Aorta (tissue), 5 donors: ENCODE measurements at regions not wholly inside any gene's neighbourhood (a gene's known extent, or its start where the extent isn't known, plus 50 kb on each side); places are given as distances from the start of the nearest gene placed in this dataset.
"Not testable (repeated sequence)": the region's sequence is repeated elsewhere in the genome, so short reads cannot be mapped to it uniquely, and the experiment has no call there.

Experiments
- ATAC-seq: fragments of 200-7000 bp; cut with Tn5 transposase; one replicate; pipeline ENCODE4 v1.9.1; 2022; ENCODE audit warnings: moderate library complexity; ENCODE audit not compliant: low FRiP score
- DNase-seq, 2 donors: peaks; one replicate each; pipeline ENCODE4 v3.0.0-alpha.2; 2020
- H3K27ac ChIP-seq, 2 donors: one replicate each; pipeline ENCODE4 v1.5.1; 2013; ENCODE audit warnings: low read length in 2 of 2, mild to moderate bottlenecking in 2 of 2, moderate library complexity in 2 of 2, control low read depth in 1 of 2, inconsistent platforms in 1 of 2, low read depth in 1 of 2
- H3K27me3 ChIP-seq, 2 donors: one replicate each; pipeline ENCODE4 v1.6.1; 2013; ENCODE audit warnings: control low read depth in 1 of 2, low read length in 1 of 2, mild to moderate bottlenecking in 1 of 2, moderate library complexity in 1 of 2; ENCODE audit not compliant: insufficient read depth in 2 of 2, control insufficient read depth in 1 of 2
- H3K36me3 ChIP-seq, 2 donors: one replicate each; pipeline ENCODE4 v1.6.1; 2013; ENCODE audit warnings: control low read depth in 1 of 2, low read length in 1 of 2, mild to moderate bottlenecking in 1 of 2; ENCODE audit not compliant: insufficient read depth in 2 of 2, control insufficient read depth in 1 of 2
- H3K4me1 ChIP-seq, 2 donors: one replicate each; pipeline ENCODE4 v1.6.1; 2013; ENCODE audit warnings: low read length in 2 of 2, control low read depth in 1 of 2, mild to moderate bottlenecking in 1 of 2, moderate library complexity in 1 of 2; ENCODE audit not compliant: insufficient read depth in 2 of 2, control insufficient read depth in 1 of 2
- H3K4me3 ChIP-seq, 2 donors: one replicate each; pipeline ENCODE4 v1.5.1; 2013; ENCODE audit warnings: low read length in 2 of 2, control low read depth in 1 of 2, mild to moderate bottlenecking in 1 of 2
- H3K9me3 ChIP-seq: one replicate; pipeline ENCODE4 v1.6.1; 2013; ENCODE audit warnings: mild to moderate bottlenecking, low read length; ENCODE audit not compliant: control insufficient read depth
- WGBS, 2 donors: extraction: QIAGEN DNeasy Blood & Tissue Kit; methylation state at CpG; one replicate each; pipeline ENCODE4 v1.1.7; 2013; 5-methylcytosine and 5-hydroxymethylcytosine counted together
- intact Hi-C, 2 donors: fragments of 100-400 bp; cut with DNase I; formaldehyde crosslinking; loops; one replicate each; pipeline versions ENCODE4 v1.14.2 to v1.15.0; 2022
- donor health status: healthy with polysubstance abuse.
- donor health status: Bipolar disorder and iron deficiency.
- donor health status: DM: no; HTN: no; CAD: no.
- donor health status: DM: no; HTN: no; CAD: no.
- donor health status: DM: yes; HTN: yes; CAD: no.

- Histone ChIP-seq H3K27me3 (no peaks in the 10 kb centered on the region), H3K9me3 (no peaks in the 10 kb centered on the region), H3K4me1 (no peaks in the 10 kb centered on the region), H3K27ac (no peak overlapping the region), H3K4me3 (no peak overlapping the region), H3K36me3 (no peaks in the 10 kb centered on the region)
- no peak for ATAC-seq
- no peak for DNase-seq
- intact Hi-C loops, result no loop called here
- WGBS, 2 donors, result 33 to 42% methylated on average over 2 of the region's 2 CpGs
These were observed 216.9 kb upstream of the SMLR1 start for GRCh38 chr6:130610303-130610702.

GRCh38 chr6:130611366-130611765 is 215.8 kb upstream of the SMLR1 start:
- ATAC-seq (no peak), DNase-seq (no peak)
- no peaks in the 10 kb centered on the region for H3K36me3 ChIP-seq
- intact Hi-C loops, result no loop called here
- H3K27me3 ChIP-seq, result no peaks in the 10 kb centered on the region
- no peak overlapping the region for H3K27ac ChIP-seq
- 56 to 63% methylated on average over 7 of the region's 7 CpGs for WGBS, 2 donors
- H3K4me1 ChIP-seq, result no peaks in the 10 kb centered on the region
- H3K4me3 ChIP-seq, result no peak overlapping the region
- H3K9me3 ChIP-seq, result no peaks in the 10 kb centered on the region

- WGBS, 2 donors, result 85 to 86% methylated on average over 7 of the region's 7 CpGs
- intact Hi-C loops, result no loop called here
- ATAC-seq, result no peak
These were observed 214.0 kb upstream of the SMLR1 start for GRCh38 chr6:130613176-130613575.

GRCh38 chr6:130615816-130616215 is 211.4 kb upstream of the SMLR1 start:
- ATAC-seq (no peak), DNase-seq (no peak)
- intact Hi-C loops, result no loop called here
- Histone ChIP-seq H3K36me3 (no peaks in the 10 kb centered on the region), H3K9me3 (no peaks in the 10 kb centered on the region), H3K27ac (no peak overlapping the region), H3K4me1 (no peaks in the 10 kb centered on the region), H3K4me3 (no peak overlapping the region), H3K27me3 (no peaks in the 10 kb centered on the region)
- 85 to 99% methylated on average over 1 of the region's 1 CpG for WGBS, 2 donors

More at GRCh38 chr6:130613176-130613575, 214.0 kb upstream of the SMLR1 start:
- no peaks in the 10 kb centered on the region for H3K36me3 ChIP-seq
- no peaks in the 10 kb centered on the region for H3K9me3 ChIP-seq
- no peak for DNase-seq
- H3K27me3 ChIP-seq, result no peaks in the 10 kb centered on the region
- no peak overlapping the region for H3K27ac ChIP-seq
- H3K4me1 ChIP-seq, result no peaks in the 10 kb centered on the region
- no peak overlapping the region for H3K4me3 ChIP-seq

- 64 to 72% methylated on average over 2 of the region's 2 CpGs for WGBS, 2 donors
- H3K36me3 ChIP-seq, result no peaks in the 10 kb centered on the region
- H3K4me3 ChIP-seq, result no peak overlapping the region
- H3K27ac ChIP-seq, result no peak overlapping the region
- DNase-seq (no peak), ATAC-seq (no peak)
- no peaks in the 10 kb centered on the region for H3K9me3 ChIP-seq
- no peaks in the 10 kb centered on the region for H3K27me3 ChIP-seq
- no peaks in the 10 kb centered on the region for H3K4me1 ChIP-seq
- intact Hi-C loops, result no loop called here
These were observed 209.5 kb upstream of the SMLR1 start for GRCh38 chr6:130617658-130618057.

GRCh38 chr6:130618806-130619205 is 208.4 kb upstream of the SMLR1 start:
- H3K4me3 ChIP-seq, ATAC-seq, DNase-seq, intact Hi-C loops, H3K4me1 ChIP-seq, H3K27me3 ChIP-seq, H3K9me3 ChIP-seq, H3K36me3 ChIP-seq, H3K27ac ChIP-seq: not testable (repeated sequence)
- WGBS, 2 donors, result 88 to 92% methylated on average over 5 of the region's 5 CpGs

GRCh38 chr6:130620338-130620781 is 206.8 kb upstream of the SMLR1 start:
- Histone ChIP-seq H3K4me3 (no peak overlapping the region), H3K9me3 (no peaks in the 10 kb centered on the region), H3K27me3 (no peaks in the 10 kb centered on the region), H3K27ac (no peak overlapping the region), H3K36me3 (no peaks in the 10 kb centered on the region), H3K4me1 (no peaks in the 10 kb centered on the region)
- intact Hi-C loops, result no loop called here
- ATAC-seq, result no peak
- 48 to 52% methylated on average over 2 of the region's 2 CpGs for WGBS, 2 donors
- DNase-seq, result no peak

- Histone ChIP-seq H3K27ac (no peak overlapping the region), H3K27me3 (no peaks in the 10 kb centered on the region), H3K36me3 (no peaks in the 10 kb centered on the region), H3K9me3 (no peaks in the 10 kb centered on the region), H3K4me3 (no peak overlapping the region), H3K4me1 (no peaks in the 10 kb centered on the region)
- DNase-seq (no peak), ATAC-seq (no peak)
- intact Hi-C loops, result no loop called here
These were observed 205.1 kb upstream of the SMLR1 start for GRCh38 chr6:130622142-130622541.

- Histone ChIP-seq H3K36me3 (no peaks in the 10 kb centered on the region), H3K27ac (no peak overlapping the region), H3K27me3 (no peaks in the 10 kb centered on the region), H3K4me3 (no peak overlapping the region), H3K9me3 (no peaks in the 10 kb centered on the region), H3K4me1 (no peaks in the 10 kb centered on the region)
- ATAC-seq (no peak), DNase-seq (no peak)
- intact Hi-C loops, result no loop called here
- 70 to 73% methylated on average over 2 of the region's 2 CpGs for WGBS, 2 donors
These were observed 203.2 kb upstream of the SMLR1 start for GRCh38 chr6:130624046-130624445.
